ENCODE measurements at regions not wholly inside any gene's neighbourhood (a gene's known extent, or its start where the extent isn't known, plus 50 kb on each side); places are given as distances from the start of the nearest gene placed in this dataset.

DNA sequence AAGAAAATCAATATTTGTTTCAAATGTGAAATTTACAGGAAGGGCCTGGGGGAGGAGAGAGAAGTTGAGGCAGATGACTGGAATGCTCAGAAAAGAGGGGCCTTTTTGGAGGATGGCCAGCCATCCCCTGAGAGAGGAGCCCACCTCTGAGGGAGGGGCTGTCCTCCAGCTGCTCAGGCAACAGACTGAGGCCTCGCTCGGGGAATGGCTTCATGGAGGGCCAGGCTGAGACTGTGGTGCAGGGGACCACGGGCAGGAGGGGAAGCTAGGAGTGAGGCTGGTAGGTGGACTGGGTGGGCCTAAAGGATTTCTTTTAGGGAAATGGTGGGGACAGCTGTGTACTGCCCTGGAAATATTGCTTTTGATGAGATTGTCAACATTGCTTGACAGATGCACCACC, 73.5 kb upstream of the CADM1 start:
- TF ChIP-seq, protein P1, sequence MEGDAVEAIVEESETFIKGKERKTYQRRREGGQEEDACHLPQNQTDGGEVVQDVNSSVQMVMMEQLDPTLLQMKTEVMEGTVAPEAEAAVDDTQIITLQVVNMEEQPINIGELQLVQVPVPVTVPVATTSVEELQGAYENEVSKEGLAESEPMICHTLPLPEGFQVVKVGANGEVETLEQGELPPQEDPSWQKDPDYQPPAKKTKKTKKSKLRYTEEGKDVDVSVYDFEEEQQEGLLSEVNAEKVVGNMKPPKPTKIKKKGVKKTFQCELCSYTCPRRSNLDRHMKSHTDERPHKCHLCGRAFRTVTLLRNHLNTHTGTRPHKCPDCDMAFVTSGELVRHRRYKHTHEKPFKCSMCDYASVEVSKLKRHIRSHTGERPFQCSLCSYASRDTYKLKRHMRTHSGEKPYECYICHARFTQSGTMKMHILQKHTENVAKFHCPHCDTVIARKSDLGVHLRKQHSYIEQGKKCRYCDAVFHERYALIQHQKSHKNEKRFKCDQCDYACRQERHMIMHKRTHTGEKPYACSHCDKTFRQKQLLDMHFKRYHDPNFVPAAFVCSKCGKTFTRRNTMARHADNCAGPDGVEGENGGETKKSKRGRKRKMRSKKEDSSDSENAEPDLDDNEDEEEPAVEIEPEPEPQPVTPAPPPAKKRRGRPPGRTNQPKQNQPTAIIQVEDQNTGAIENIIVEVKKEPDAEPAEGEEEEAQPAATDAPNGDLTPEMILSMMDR (IDR thresholded peaks at IDR 0.05), result no peak
- no peak for TF ChIP-seq POLR2A (IDR thresholded peaks at IDR 0.05)
